Suprapubic skin (tissue), 4 donors: ENCODE measurements at regions not wholly inside any gene's neighbourhood (a gene's known extent, or its start where the extent isn't known, plus 50 kb on each side); places are given as distances from the start of the nearest gene placed in this dataset.

ENCODE experiments used
- DNase-seq, 2 donors: peaks; one replicate each; pipeline ENCODE4 v3.0.0-alpha.2; 2019; ENCODE audit warnings: low spot score in 2 of 2
- H3K27ac ChIP-seq: fragments of 200-600 bp; sonication (generic); one replicate; pipeline ENCODE4 v1.5.1; 2019
- H3K27me3 ChIP-seq: fragments of 200-600 bp; sonication (generic); one replicate; pipeline ENCODE4 v1.5.1; 2019
- H3K36me3 ChIP-seq: fragments of 200-600 bp; sonication (generic); one replicate; pipeline ENCODE4 v1.5.1; 2019
- H3K4me1 ChIP-seq: fragments of 200-600 bp; sonication (generic); one replicate; pipeline ENCODE4 v1.5.1; 2019
- H3K4me3 ChIP-seq: fragments of 200-600 bp; sonication (generic); one replicate; pipeline ENCODE4 v1.5.1; 2019; ENCODE audit warnings: mild to moderate bottlenecking
- H3K9me3 ChIP-seq: fragments of 200-600 bp; sonication (generic); one replicate; pipeline ENCODE4 v1.5.1; 2019
- CTCF ChIP-seq, 2 donors: fragments of 200-600 bp in 1 of 2; fragments of 450-650 bp in 1 of 2; sonication (generic) in 1 of 2; IDR thresholded peaks; one replicate each; pipeline ENCODE4 v1.5.1; 2016 to 2019; ENCODE audit warnings: antibody characterized with exemption in 2 of 2, mild to moderate bottlenecking in 1 of 2, moderate library complexity in 1 of 2
- EP300 ChIP-seq: sonication (generic); formaldehyde crosslinking; IDR thresholded peaks from one replicate; pipeline ENCODE4 v1.6.1; 2017; ENCODE audit warnings: antibody characterized with exemption
- POLR2A ChIP-seq, 2 donors: fragments of 450-650 bp; IDR thresholded peaks; one replicate each; pipeline ENCODE4 v1.6.1; 2017; ENCODE audit warnings: antibody characterized with exemption in 2 of 2, mild to moderate bottlenecking in 2 of 2, moderate library complexity in 2 of 2
- POLR2AphosphoS5 ChIP-seq, 3 donors: sonication (generic); formaldehyde crosslinking; IDR thresholded peaks; one replicate each; pipeline ENCODE4 v1.6.1; 2017; ENCODE audit warnings: antibody characterized with exemption in 3 of 3
- WGBS: methylation state at CpG from one replicate; pipeline ENCODE4 v1.1.5; 2018; 5-methylcytosine and 5-hydroxymethylcytosine counted together

GRCh38 chr9:79104951-79105350, 466.8 kb upstream of the TLE4 start:
- no peaks in the 10 kb centered on the region for H3K9me3 ChIP-seq
- no peaks in the 10 kb centered on the region for H3K4me1 ChIP-seq
- H3K4me3 ChIP-seq = no peak overlapping the region
- TF ChIP-seq CTCF (IDR thresholded peaks at IDR 0.05) (no peak), POLR2A (IDR thresholded peaks at IDR 0.05) (no peak), POLR2AphosphoS5 (IDR thresholded peaks at IDR 0.05) (no peak), EP300 (no peak)
- WGBS = 53% methylated on average over 2 of the region's 2 CpGs
- DNase-seq = no peak
- H3K27ac ChIP-seq = no peak overlapping the region
- H3K36me3 ChIP-seq = no peaks in the 10 kb centered on the region
- H3K27me3 ChIP-seq = no peaks in the 10 kb centered on the region

GRCh38 chr9:79107911-79108676, 463.7 kb upstream of the TLE4 start:
- H3K27ac ChIP-seq = no peak overlapping the region
- no peaks in the 10 kb centered on the region for H3K4me1 ChIP-seq
- no peaks in the 10 kb centered on the region for H3K9me3 ChIP-seq
- DNase-seq = no peak
- WGBS = 87% methylated on average over 3 of the region's 3 CpGs
- H3K4me3 ChIP-seq = no peak overlapping the region
- H3K27me3 ChIP-seq = no peaks in the 10 kb centered on the region
- TF ChIP-seq POLR2A (IDR thresholded peaks at IDR 0.05) = no peak
- no peak for TF ChIP-seq POLR2AphosphoS5 (IDR thresholded peaks at IDR 0.05)
- TF ChIP-seq EP300 = no peak
- TF ChIP-seq CTCF (IDR thresholded peaks at IDR 0.05) = no peak
- H3K36me3 ChIP-seq = no peaks in the 10 kb centered on the region

- WGBS = 75% methylated on average over 4 of the region's 4 CpGs
- H3K36me3 ChIP-seq = no peaks in the 10 kb centered on the region
- DNase-seq = no peak
Measured at GRCh38 chr9:79111653-79112052, 460.1 kb upstream of the TLE4 start.

GRCh38 chr9:79115176-79115575, 456.6 kb upstream of the TLE4 start:
- Histone ChIP-seq H3K36me3 (no peaks in the 10 kb centered on the region), H3K27ac (no peak overlapping the region), H3K4me1 (no peaks in the 10 kb centered on the region), H3K4me3 (no peak overlapping the region), H3K27me3 (peaks cover 3% of the 10 kb centered on the region), H3K9me3 (no peaks in the 10 kb centered on the region)
- DNase-seq = no peak
- 78% methylated on average over 4 of the region's 4 CpGs for WGBS
- no peak for TF ChIP-seq POLR2AphosphoS5 (IDR thresholded peaks at IDR 0.05)
- TF ChIP-seq EP300 = no peak

More at GRCh38 chr9:79111653-79112052, 460.1 kb upstream of the TLE4 start:
- TF ChIP-seq CTCF (IDR thresholded peaks at IDR 0.05) = no peak
- no peak for TF ChIP-seq POLR2A (IDR thresholded peaks at IDR 0.05)
- no peak for TF ChIP-seq POLR2AphosphoS5 (IDR thresholded peaks at IDR 0.05)
- TF ChIP-seq EP300 = no peak
- Histone ChIP-seq H3K27me3 (peaks cover under 1% of the 10 kb centered on the region), H3K27ac (no peak overlapping the region), H3K9me3 (no peaks in the 10 kb centered on the region), H3K4me3 (no peak overlapping the region), H3K4me1 (no peaks in the 10 kb centered on the region)

GRCh38 chr9:79116041-79116440, 455.7 kb upstream of the TLE4 start:
- no peaks in the 10 kb centered on the region for H3K4me1 ChIP-seq
- H3K27ac ChIP-seq = no peak overlapping the region
- no peaks in the 10 kb centered on the region for H3K9me3 ChIP-seq
- H3K4me3 ChIP-seq = no peak overlapping the region
- H3K36me3 ChIP-seq = no peaks in the 10 kb centered on the region
- TF ChIP-seq POLR2AphosphoS5 (IDR thresholded peaks at IDR 0.05) (no peak), CTCF (IDR thresholded peaks at IDR 0.05) (no peak), EP300 (no peak), POLR2A (IDR thresholded peaks at IDR 0.05) (no peak)
- WGBS = 76% methylated on average over 3 of the region's 3 CpGs
- peaks cover 3% of the 10 kb centered on the region for H3K27me3 ChIP-seq
- DNase-seq = no peak
